Hepatocyte (in vitro differentiated cells): ENCODE measurements at regions not wholly inside any gene's neighbourhood (a gene's known extent, or its start where the extent isn't known, plus 50 kb on each side); places are given as distances from the start of the nearest gene placed in this dataset.

ENCODE experiments used
- DNase-seq: peaks from one replicate; pipeline ENCODE4 v3.0.0-alpha.2; 2016; ENCODE audit warnings: low spot score
- H2AFZ ChIP-seq: fragments of 200-600 bp; sonication (generic); 2 replicates; pipeline ENCODE4 v1.6.0; 2016; ENCODE audit warnings: antibody characterized with exemption, mild to moderate bottlenecking
- H3K27ac ChIP-seq: fragments of 200-600 bp; sonication (generic); 2 replicates; pipeline ENCODE4 v1.5.1; 2016; ENCODE audit warnings: mild to moderate bottlenecking
- H3K27me3 ChIP-seq: fragments of 200-600 bp; sonication (generic); 2 replicates; pipeline ENCODE4 v1.6.1; 2016
- H3K36me3 ChIP-seq: fragments of 200-600 bp; sonication (generic); replicated peaks from 2 replicates; pipeline ENCODE4 v1.5.1; 2016; ENCODE audit warnings: low read depth; ENCODE audit not compliant: insufficient read depth
- H3K4me1 ChIP-seq: fragments of 200-600 bp; sonication (generic); 2 replicates; pipeline ENCODE4 v1.5.1; 2016; ENCODE audit warnings: mild to moderate bottlenecking, moderate library complexity; ENCODE audit not compliant: insufficient read depth
- H3K4me2 ChIP-seq: fragments of 200-600 bp; sonication (generic); 2 replicates; pipeline ENCODE4 v1.6.0; 2016
- H3K4me3 ChIP-seq: fragments of 200-600 bp; sonication (generic); 2 replicates; pipeline ENCODE4 v1.5.1; 2016; ENCODE audit warnings: mild to moderate bottlenecking
- H3K79me2 ChIP-seq: fragments of 200-600 bp; sonication (generic); 2 replicates; pipeline ENCODE4 v1.6.0; 2017; ENCODE audit warnings: mild to moderate bottlenecking
- H3K9me2 ChIP-seq: fragments of 200-600 bp; sonication (generic); replicated peaks from 2 replicates; pipeline ENCODE4 v1.6.0; 2017; ENCODE audit warnings: mild to moderate bottlenecking; ENCODE audit not compliant: insufficient read depth
- H3K9me3 ChIP-seq: fragments of 200-600 bp; sonication (generic); 2 replicates; pipeline ENCODE4 v1.5.1; 2016; ENCODE audit warnings: low read depth, mild to moderate bottlenecking
- H4K20me1 ChIP-seq: fragments of 200-600 bp; sonication (generic); 2 replicates; pipeline ENCODE4 v1.6.0; 2016; ENCODE audit warnings: mild to moderate bottlenecking; ENCODE audit not compliant: insufficient read depth, poor library complexity, severe bottlenecking
- EZH2 ChIP-seq: fragments of 200-600 bp; sonication (generic); IDR thresholded peaks from 2 replicates; pipeline ENCODE4 v1.6.1; 2016; ENCODE audit warnings: antibody characterized with exemption, mild to moderate bottlenecking, borderline replicate concordance
- EZH2phosphoT487 ChIP-seq: fragments of 200-600 bp; sonication (generic); IDR thresholded peaks from one replicate; pipeline ENCODE4 v1.6.1; 2018; ENCODE audit warnings: antibody characterized with exemption, mild to moderate bottlenecking, low read depth, moderate library complexity; ENCODE audit not compliant: unreplicated experiment, severe bottlenecking
- WGBS: methylation state at CpG from one replicate; pipeline ENCODE4 v1.1.6; 2016; ENCODE audit warnings: low lambda C conversion rate; ENCODE audit errors: missing lambda C conversion rate; 5-methylcytosine and 5-hydroxymethylcytosine counted together
- TF ChIP-seq, protein P1 (sequence below): fragments of 200-600 bp; sonication (generic); IDR thresholded peaks from 2 replicates; pipeline ENCODE4 v1.5.1; 2016; ENCODE audit warnings: antibody characterized with exemption, mild to moderate bottlenecking; ENCODE audit not compliant: poor library complexity

- Histone ChIP-seq H3K9me3 (no peaks in the 10 kb centered on the region), H3K4me2 (no peak overlapping the region), H4K20me1 (no peaks in the 10 kb centered on the region), H3K79me2 (no peaks in the 10 kb centered on the region), H3K4me1 (no peaks in the 10 kb centered on the region), H3K27me3 (no peaks in the 10 kb centered on the region), H3K4me3 (no peak overlapping the region), H3K36me3 (no peaks in the 10 kb centered on the region), H3K27ac (no peak overlapping the region), H3K9me2 (no peaks in the 10 kb centered on the region), H2AFZ (no peak overlapping the region)
- TF ChIP-seq EZH2: no peak
- TF ChIP-seq, protein P1, sequence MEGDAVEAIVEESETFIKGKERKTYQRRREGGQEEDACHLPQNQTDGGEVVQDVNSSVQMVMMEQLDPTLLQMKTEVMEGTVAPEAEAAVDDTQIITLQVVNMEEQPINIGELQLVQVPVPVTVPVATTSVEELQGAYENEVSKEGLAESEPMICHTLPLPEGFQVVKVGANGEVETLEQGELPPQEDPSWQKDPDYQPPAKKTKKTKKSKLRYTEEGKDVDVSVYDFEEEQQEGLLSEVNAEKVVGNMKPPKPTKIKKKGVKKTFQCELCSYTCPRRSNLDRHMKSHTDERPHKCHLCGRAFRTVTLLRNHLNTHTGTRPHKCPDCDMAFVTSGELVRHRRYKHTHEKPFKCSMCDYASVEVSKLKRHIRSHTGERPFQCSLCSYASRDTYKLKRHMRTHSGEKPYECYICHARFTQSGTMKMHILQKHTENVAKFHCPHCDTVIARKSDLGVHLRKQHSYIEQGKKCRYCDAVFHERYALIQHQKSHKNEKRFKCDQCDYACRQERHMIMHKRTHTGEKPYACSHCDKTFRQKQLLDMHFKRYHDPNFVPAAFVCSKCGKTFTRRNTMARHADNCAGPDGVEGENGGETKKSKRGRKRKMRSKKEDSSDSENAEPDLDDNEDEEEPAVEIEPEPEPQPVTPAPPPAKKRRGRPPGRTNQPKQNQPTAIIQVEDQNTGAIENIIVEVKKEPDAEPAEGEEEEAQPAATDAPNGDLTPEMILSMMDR: no peak
- DNase-seq: no peak
These were observed 601.1 kb upstream of the MAN1A1 start for GRCh38 chr6:119950681-119951080.

- Histone ChIP-seq H3K4me2 (no peak overlapping the region), H3K27me3 (no peaks in the 10 kb centered on the region), H3K36me3 (no peaks in the 10 kb centered on the region), H3K9me3 (no peaks in the 10 kb centered on the region), H3K79me2 (no peaks in the 10 kb centered on the region), H2AFZ (no peak overlapping the region), H3K4me1 (no peaks in the 10 kb centered on the region), H3K27ac (no peak overlapping the region), H3K4me3 (no peak overlapping the region), H3K9me2 (no peaks in the 10 kb centered on the region), H4K20me1 (no peaks in the 10 kb centered on the region)
- 86% methylated on average over 3 of the region's 3 CpGs for WGBS
- TF ChIP-seq EZH2: no peak
- TF ChIP-seq, protein P1: no peak
- no peak for TF ChIP-seq EZH2phosphoT487
- no peak for DNase-seq
These were observed 592.7 kb upstream of the MAN1A1 start for GRCh38 chr6:119942078-119942752.

DNA sequence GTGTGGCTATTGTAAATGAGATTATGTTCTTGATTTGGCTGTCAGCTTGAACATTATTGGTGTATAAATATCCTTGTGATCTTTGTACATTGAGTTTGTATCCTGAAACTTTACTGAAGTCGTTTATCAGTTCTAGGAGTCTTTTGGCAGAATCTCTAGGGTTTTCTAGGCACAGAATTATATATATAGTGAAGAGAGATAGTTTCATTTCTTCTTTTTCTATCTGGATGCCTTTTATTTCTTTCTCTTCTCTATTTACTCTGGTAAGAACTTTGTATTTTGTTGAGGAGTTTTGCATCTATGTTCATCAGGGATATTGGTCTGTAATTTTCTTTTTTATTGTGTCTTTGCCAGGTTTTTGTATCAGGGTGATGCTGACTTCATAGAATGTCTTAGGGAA is 589.2 kb upstream of the MAN1A1 start:
- Histone ChIP-seq H3K4me3 (no peak overlapping the region), H3K36me3 (no peaks in the 10 kb centered on the region), H3K27ac (no peak overlapping the region), H3K4me1 (no peaks in the 10 kb centered on the region), H3K27me3 (no peaks in the 10 kb centered on the region), H3K9me3 (no peaks in the 10 kb centered on the region), H2AFZ (no peak overlapping the region), H3K79me2 (no peaks in the 10 kb centered on the region), H3K9me2 (no peaks in the 10 kb centered on the region), H3K4me2 (no peak overlapping the region), H4K20me1 (no peaks in the 10 kb centered on the region)
- 56% methylated on average over 1 of the region's 1 CpG for WGBS
- DNase-seq: no peak
- TF ChIP-seq EZH2phosphoT487 (no peak), EZH2 (no peak)
- TF ChIP-seq, protein P1: no peak

DNA sequence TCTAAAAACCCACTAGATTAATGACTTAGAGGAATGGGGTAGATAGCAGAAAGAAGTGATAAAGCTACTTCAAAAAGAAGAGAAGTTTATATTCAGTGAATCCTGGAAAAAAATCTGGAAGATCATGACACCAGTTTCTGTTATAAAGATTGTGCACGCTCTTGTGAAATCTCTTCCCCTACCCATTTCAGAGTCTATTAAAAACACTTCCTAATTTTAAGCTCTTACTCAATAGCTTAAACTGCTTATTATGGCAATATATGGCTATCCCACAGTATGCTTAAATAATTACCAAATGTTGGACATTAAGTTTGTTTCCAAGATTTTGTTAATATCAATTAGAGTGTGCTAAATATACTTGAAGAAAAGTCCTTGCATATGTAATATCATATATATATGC is 585.3 kb upstream of the MAN1A1 start:
- no peak overlapping the region for H3K4me2 ChIP-seq
- DNase-seq: no peak
- no peaks in the 10 kb centered on the region for H3K79me2 ChIP-seq
- no peaks in the 10 kb centered on the region for H3K4me1 ChIP-seq
- H2AFZ ChIP-seq: no peak overlapping the region
- no peak overlapping the region for H3K4me3 ChIP-seq
- no peaks in the 10 kb centered on the region for H3K36me3 ChIP-seq
- H3K27me3 ChIP-seq: no peaks in the 10 kb centered on the region
- H3K27ac ChIP-seq: no peak overlapping the region
- 69% methylated on average over 1 of the region's 1 CpG for WGBS
- TF ChIP-seq, protein P1: no peak
- TF ChIP-seq EZH2phosphoT487: no peak
- no peak for TF ChIP-seq EZH2
- no peaks in the 10 kb centered on the region for H3K9me3 ChIP-seq
- H3K9me2 ChIP-seq: no peaks in the 10 kb centered on the region
- no peaks in the 10 kb centered on the region for H4K20me1 ChIP-seq
